CD4-positive, CD25-positive, alpha-beta regulatory T cell (primary cell): ENCODE measurements at regions not wholly inside any gene's neighbourhood (a gene's known extent, or its start where the extent isn't known, plus 50 kb on each side); places are given as distances from the start of the nearest gene placed in this dataset.
A peak's percentile ranks its signal among the peaks of the same experiment; 100 is the strongest.

Experiments used
- ATAC-seq, 2 donors: fragments of 150-1000 bp; cut with Tn5 transposase; one replicate each; pipeline ENCODE4 v1.10.0; 2021; ENCODE audit warnings: low read depth in 2 of 2, moderate number of reproducible peaks in 2 of 2, moderate library complexity in 1 of 2
- DNase-seq, 3 donors: peaks; one replicate each; pipeline versions ENCODE4 v3.0.0 to v3.0.0-alpha.2; 2012 to 2022; ENCODE audit warnings: mixed read lengths in 1 of 3
- H3K27ac ChIP-seq: one replicate; pipeline ENCODE4 v1.7.0; 2013; ENCODE audit warnings: mild to moderate bottlenecking, low read length; ENCODE audit not compliant: insufficient read depth, poor library complexity, severe bottlenecking
- H3K27me3 ChIP-seq: one replicate; pipeline ENCODE4 v1.7.0; 2013; ENCODE audit warnings: low read length; ENCODE audit not compliant: control insufficient read depth, insufficient read depth
- H3K36me3 ChIP-seq: one replicate; pipeline ENCODE4 v1.7.0; 2013; ENCODE audit warnings: mild to moderate bottlenecking, low read length, moderate library complexity; ENCODE audit not compliant: control insufficient read depth, insufficient read depth
- H3K4me1 ChIP-seq: 2 replicates; pipeline ENCODE4 v1.7.0; 2013; ENCODE audit warnings: mild to moderate bottlenecking, low read length; ENCODE audit not compliant: insufficient read depth, control insufficient read depth, poor library complexity, severe bottlenecking
- H3K4me3 ChIP-seq: one replicate; pipeline ENCODE4 v1.7.0; 2013; ENCODE audit warnings: low read depth, mild to moderate bottlenecking, low read length, moderate library complexity
- H3K9me3 ChIP-seq, 2 experiments: 1 replicate in 1 of 2; 2 replicates in 1 of 2; pipeline ENCODE4 v1.7.0; 2013; ENCODE audit warnings: low read length in 2 of 2, mild to moderate bottlenecking in 1 of 2, moderate library complexity in 1 of 2; ENCODE audit not compliant: control insufficient read depth in 2 of 2
- H3K27ac Mint-ChIP-seq, 3 donors: one replicate each; pipeline ENCODE4 v1.8.0; 2020 to 2022; ENCODE audit warnings: mild to moderate bottlenecking in 3 of 3, mixed read lengths in 3 of 3, moderate library complexity in 2 of 3
- H3K27me3 Mint-ChIP-seq: one replicate; pipeline ENCODE4 v1.8.0; 2022; ENCODE audit warnings: mild to moderate bottlenecking, mixed read lengths
- H3K36me3 Mint-ChIP-seq: one replicate; pipeline ENCODE4 v1.8.0; 2020; ENCODE audit warnings: mixed read lengths
- H3K4me1 Mint-ChIP-seq, 4 donors: one replicate each; pipeline ENCODE4 v1.8.0; 2020 to 2022; ENCODE audit warnings: mixed read lengths in 4 of 4, mild to moderate bottlenecking in 1 of 4
- H3K4me3 Mint-ChIP-seq, 4 donors: one replicate each; pipeline ENCODE4 v1.8.0; 2020 to 2022; ENCODE audit warnings: mild to moderate bottlenecking in 4 of 4, mixed read lengths in 4 of 4, moderate library complexity in 3 of 4
- H3K9me3 Mint-ChIP-seq, 7 donors: one replicate each; pipeline ENCODE4 v1.8.0; 2020 to 2022; ENCODE audit warnings: mixed read lengths in 7 of 7, mild to moderate bottlenecking in 3 of 7, moderate library complexity in 2 of 7

- H3K4me3 ChIP-seq: no peak overlapping the region
- H3K4me3 Mint-ChIP-seq: no peak overlapping the region
- no peak overlapping the region for H3K27ac Mint-ChIP-seq
- no peak overlapping the region for H3K27ac ChIP-seq
- H3K9me3 ChIP-seq: no peaks in the 10 kb centered on the region
- peaks cover 0 to 9% (median 2%) of the 10 kb centered on the region in 7 donors for H3K9me3 Mint-ChIP-seq
- no peaks in the 10 kb centered on the region for H3K27me3 Mint-ChIP-seq
- H3K4me1 ChIP-seq: no peaks in the 10 kb centered on the region
- no peaks in the 10 kb centered on the region for H3K4me1 Mint-ChIP-seq
- ATAC-seq (no peak), DNase-seq (no peak)
- H3K36me3 Mint-ChIP-seq: no peaks in the 10 kb centered on the region
- no peaks in the 10 kb centered on the region for H3K36me3 ChIP-seq
- no peaks in the 10 kb centered on the region for H3K27me3 ChIP-seq
These were observed 866.3 kb downstream of the CCSER2 start for GRCh38 chr10:85194706-85195105.

GRCh38 chr10:85195596-85195995 lies 867.2 kb downstream of the CCSER2 start:
- no peak overlapping the region for H3K27ac ChIP-seq
- H3K27me3 ChIP-seq: no peaks in the 10 kb centered on the region
- no peaks in the 10 kb centered on the region for H3K27me3 Mint-ChIP-seq
- DNase-seq (no peak), ATAC-seq (no peak)
- no peaks in the 10 kb centered on the region for H3K4me1 ChIP-seq
- no peak overlapping the region for H3K4me3 Mint-ChIP-seq
- no peaks in the 10 kb centered on the region for H3K36me3 ChIP-seq
- H3K27ac Mint-ChIP-seq: no peak overlapping the region
- H3K9me3 Mint-ChIP-seq: peaks cover 0 to 13% (median 2%) of the 10 kb centered on the region in 7 donors
- H3K36me3 Mint-ChIP-seq: no peaks in the 10 kb centered on the region
- no peaks in the 10 kb centered on the region for H3K9me3 ChIP-seq
- H3K4me3 ChIP-seq: no peak overlapping the region
- no peaks in the 10 kb centered on the region for H3K4me1 Mint-ChIP-seq

- peaks cover 0 to 8% (median 0%) of the 10 kb centered on the region in 7 donors for H3K9me3 Mint-ChIP-seq
- no peak overlapping the region for H3K27ac ChIP-seq
- H3K36me3 Mint-ChIP-seq: no peaks in the 10 kb centered on the region
- DNase-seq (no peak), ATAC-seq (no peak)
- no peak overlapping the region for H3K4me3 ChIP-seq
- H3K36me3 ChIP-seq: no peaks in the 10 kb centered on the region
- no peaks in the 10 kb centered on the region for H3K27me3 ChIP-seq
- H3K9me3 ChIP-seq: no peaks in the 10 kb centered on the region
- no peaks in the 10 kb centered on the region for H3K4me1 Mint-ChIP-seq
- H3K27me3 Mint-ChIP-seq: no peaks in the 10 kb centered on the region
- no peak overlapping the region for H3K4me3 Mint-ChIP-seq
- H3K4me1 ChIP-seq: no peaks in the 10 kb centered on the region
- H3K27ac Mint-ChIP-seq: no peak overlapping the region
These were observed 876.4 kb downstream of the CCSER2 start for GRCh38 chr10:85204814-85205213.

DNA sequence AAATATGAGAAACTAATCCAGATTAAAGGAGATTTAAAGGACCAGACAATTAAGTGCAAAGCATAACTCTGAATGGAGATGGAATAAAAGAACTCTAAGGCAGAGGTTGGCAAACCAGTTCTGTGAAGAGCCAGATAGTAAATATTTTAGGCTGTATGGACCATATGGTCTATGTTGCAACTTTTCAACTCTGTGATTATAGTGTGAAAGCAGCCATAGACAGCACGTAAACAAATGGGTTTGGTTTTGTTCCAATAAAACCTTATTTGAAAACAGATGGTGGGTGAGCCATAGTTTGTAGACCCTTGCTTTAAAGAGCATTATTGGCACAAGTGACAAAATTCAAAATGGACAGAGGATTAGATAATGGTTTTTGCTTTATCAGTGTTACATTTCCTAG lies 884.1 kb downstream of the CCSER2 start:
- Histone ChIP-seq H3K27me3 (no peaks in the 10 kb centered on the region), H3K4me1 (no peaks in the 10 kb centered on the region), H3K4me3 (no peak overlapping the region), H3K9me3 (peaks cover 0 to 1% of the 10 kb centered on the region in 2 experiments), H3K27ac (no peak overlapping the region), H3K36me3 (no peaks in the 10 kb centered on the region)
- DNase-seq (no peak), ATAC-seq (no peak)
- Mint-ChIP-seq H3K27me3 (no peaks in the 10 kb centered on the region), H3K36me3 (no peaks in the 10 kb centered on the region), H3K4me3 (no peak overlapping the region), H3K4me1 (no peaks in the 10 kb centered on the region), H3K9me3 (peaks cover 0 to 4% (median 0%) of the 10 kb centered on the region in 7 donors), H3K27ac (no peak overlapping the region)

DNA sequence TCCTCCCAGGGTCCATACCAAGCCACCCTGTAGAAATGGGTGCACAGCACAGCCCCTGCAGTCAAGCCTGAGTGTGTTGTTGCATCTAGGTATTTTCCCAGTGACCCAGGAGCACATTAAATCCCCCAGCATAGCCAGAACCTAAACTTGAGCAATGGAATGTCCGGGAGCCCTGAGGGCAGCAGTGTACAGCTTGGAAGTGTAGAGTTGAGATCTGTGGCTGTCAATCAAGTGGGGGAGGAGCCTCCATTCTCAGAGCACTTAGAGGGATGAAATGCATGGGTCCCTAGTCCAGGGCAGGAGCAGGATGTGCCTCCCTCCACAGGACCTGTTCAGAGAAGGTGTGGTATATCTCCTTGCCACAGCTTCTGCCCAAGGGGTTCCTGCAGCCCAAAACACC lies 885.1 kb downstream of the CCSER2 start:
- H3K4me1 ChIP-seq: no peaks in the 10 kb centered on the region
- H3K9me3 Mint-ChIP-seq: peaks cover 0 to 2% (median 0%) of the 10 kb centered on the region in 7 donors
- no peak overlapping the region for H3K4me3 Mint-ChIP-seq
- H3K27ac ChIP-seq: no peak overlapping the region
- H3K36me3 Mint-ChIP-seq: no peaks in the 10 kb centered on the region
- no peak for ATAC-seq
- no peaks in the 10 kb centered on the region for H3K4me1 Mint-ChIP-seq
- no peak for DNase-seq
- H3K27me3 Mint-ChIP-seq: no peaks in the 10 kb centered on the region
- no peak overlapping the region for H3K4me3 ChIP-seq
- H3K9me3 ChIP-seq: peaks cover 0 to 1% of the 10 kb centered on the region in 2 experiments
- H3K27ac Mint-ChIP-seq: no peak overlapping the region
- no peaks in the 10 kb centered on the region for H3K27me3 ChIP-seq
- H3K36me3 ChIP-seq: no peaks in the 10 kb centered on the region

DNA sequence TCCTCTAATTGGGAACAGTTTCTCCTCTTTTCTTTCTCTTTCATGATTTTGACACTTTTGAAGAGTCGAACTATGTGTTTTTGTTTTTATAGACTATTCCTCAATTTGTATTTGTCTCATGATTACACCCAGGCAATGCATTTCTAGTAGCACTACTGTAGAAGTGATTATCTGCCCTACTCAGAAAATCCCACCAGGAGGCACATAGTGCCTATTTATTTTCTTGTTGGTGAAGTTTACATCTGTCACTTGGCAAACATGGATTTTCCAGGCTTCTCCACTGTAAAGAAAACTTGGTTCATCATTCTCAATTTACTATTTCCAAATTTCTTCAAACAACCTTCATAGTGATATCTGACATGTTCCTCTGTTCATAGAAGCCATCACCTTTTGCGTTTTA lies 893.9 kb downstream of the CCSER2 start:
- Mint-ChIP-seq H3K27ac (no peak overlapping the region), H3K36me3 (no peaks in the 10 kb centered on the region), H3K9me3 (peaks cover 0 to 4% (median 0%) of the 10 kb centered on the region in 7 donors), H3K27me3 (no peaks in the 10 kb centered on the region), H3K4me1 (no peaks in the 10 kb centered on the region), H3K4me3 (no peak overlapping the region)
- no peak overlapping the region for H3K4me3 ChIP-seq
- ATAC-seq (no peak), DNase-seq (no peak)
- no peaks in the 10 kb centered on the region for H3K27me3 ChIP-seq
- H3K36me3 ChIP-seq: no peaks in the 10 kb centered on the region
- H3K27ac ChIP-seq: no peak overlapping the region
- no peaks in the 10 kb centered on the region for H3K9me3 ChIP-seq
- H3K4me1 ChIP-seq: no peaks in the 10 kb centered on the region

GRCh38 chr10:85224366-85224940 lies 896.1 kb downstream of the CCSER2 start:
- no peaks in the 10 kb centered on the region for H3K36me3 Mint-ChIP-seq
- ATAC-seq (no peak), DNase-seq (no peak)
- Histone ChIP-seq H3K4me3 (no peak overlapping the region), H3K9me3 (no peaks in the 10 kb centered on the region), H3K27ac (no peak overlapping the region), H3K4me1 (no peaks in the 10 kb centered on the region), H3K27me3 (no peaks in the 10 kb centered on the region), H3K36me3 (no peaks in the 10 kb centered on the region)
- H3K9me3 Mint-ChIP-seq: peaks cover 0 to 8% (median 0%) of the 10 kb centered on the region in 7 donors
- no peaks in the 10 kb centered on the region for H3K27me3 Mint-ChIP-seq
- H3K4me1 Mint-ChIP-seq: no peaks in the 10 kb centered on the region
- peak overlapping the region in 1 of 4 donors; percentile 70 for H3K4me3 Mint-ChIP-seq
- no peak overlapping the region for H3K27ac Mint-ChIP-seq

DNA sequence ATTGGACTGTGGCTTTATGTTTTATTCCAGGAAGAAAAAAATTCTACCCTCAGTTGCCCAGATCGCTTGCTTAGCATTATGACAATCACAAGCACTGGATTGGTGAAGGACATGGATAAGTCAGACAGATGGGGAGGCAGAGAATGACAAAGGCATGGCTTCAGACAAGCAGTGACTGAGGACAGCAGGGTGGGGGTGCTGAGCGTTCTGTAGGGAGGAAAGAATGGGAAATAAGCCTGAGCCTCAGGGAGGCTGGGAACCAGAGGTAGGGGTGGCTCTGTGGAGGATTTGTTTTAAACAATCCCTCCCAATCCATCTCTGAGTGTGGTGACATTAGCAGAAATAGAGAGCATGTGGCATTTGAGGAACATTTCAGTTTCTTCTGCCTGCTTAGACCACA lies 896.9 kb downstream of the CCSER2 start:
- H3K27ac ChIP-seq: no peak overlapping the region
- ATAC-seq: no peak

More for the DNA sequence above, 896.9 kb downstream of the CCSER2 start:
- H3K4me1 ChIP-seq: no peaks in the 10 kb centered on the region
- no peak overlapping the region for H3K4me3 ChIP-seq
- no peak overlapping the region for H3K27ac Mint-ChIP-seq
- H3K9me3 Mint-ChIP-seq: peaks cover 0 to 6% (median 0%) of the 10 kb centered on the region in 7 donors
- no peaks in the 10 kb centered on the region for H3K9me3 ChIP-seq
- DNase-seq: no peak
- H3K27me3 Mint-ChIP-seq: no peaks in the 10 kb centered on the region
- H3K4me1 Mint-ChIP-seq: no peaks in the 10 kb centered on the region
- H3K36me3 ChIP-seq: no peaks in the 10 kb centered on the region
- no peaks in the 10 kb centered on the region for H3K36me3 Mint-ChIP-seq
- no peaks in the 10 kb centered on the region for H3K27me3 ChIP-seq
- H3K4me3 Mint-ChIP-seq: no peak overlapping the region
